ENCODE measurements at regions not wholly inside any gene's neighbourhood (a gene's known extent, or its start where the extent isn't known, plus 50 kb on each side); places are given as distances from the start of the nearest gene placed in this dataset.

- TF ChIP-seq CTCF (IDR thresholded peaks at IDR 0.05; ENCODE audit: low read depth, low read length) = no peak
- TF ChIP-seq MAX (IDR thresholded peaks at IDR 0.05; ENCODE audit: low read depth, low read length) = no peak
- TF ChIP-seq POLR2A (IDR thresholded peaks at IDR 0.05; ENCODE audit: extremely low read depth, insufficient read length) = no peak
These were observed 640.4 kb upstream of the FAM98A start for GRCh38 chr2:34239511-34239910.
